CMK (cell line): ENCODE measurements at regions not wholly inside any gene's neighbourhood (a gene's known extent, or its start where the extent isn't known, plus 50 kb on each side); places are given as distances from the start of the nearest gene placed in this dataset.

Experiments used
- DNase-seq: peaks from one replicate; pipeline ENCODE4 v3.0.0-alpha.2; 2010; ENCODE audit warnings: low read depth

DNA sequence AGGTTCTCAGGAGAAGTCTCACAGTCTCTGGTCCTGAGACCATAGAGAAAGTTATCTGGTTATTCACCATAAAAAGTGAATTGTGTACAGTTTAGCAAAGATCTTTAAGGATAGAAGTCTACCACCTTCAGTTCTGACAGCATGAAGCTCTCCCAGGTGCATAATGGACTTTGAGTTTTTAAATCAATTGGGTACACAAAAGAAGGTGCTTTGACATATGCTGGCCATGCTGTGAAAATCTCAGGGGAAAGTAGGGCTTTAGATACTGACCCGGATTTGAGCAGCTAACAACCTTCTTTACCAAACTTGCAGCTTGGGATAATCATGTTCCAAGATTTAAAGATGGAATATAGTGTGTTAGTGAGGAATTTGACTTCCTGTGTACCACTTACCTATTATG, 264.2 kb downstream of the ZSWIM6 start:
- no peak for DNase-seq

DNA sequence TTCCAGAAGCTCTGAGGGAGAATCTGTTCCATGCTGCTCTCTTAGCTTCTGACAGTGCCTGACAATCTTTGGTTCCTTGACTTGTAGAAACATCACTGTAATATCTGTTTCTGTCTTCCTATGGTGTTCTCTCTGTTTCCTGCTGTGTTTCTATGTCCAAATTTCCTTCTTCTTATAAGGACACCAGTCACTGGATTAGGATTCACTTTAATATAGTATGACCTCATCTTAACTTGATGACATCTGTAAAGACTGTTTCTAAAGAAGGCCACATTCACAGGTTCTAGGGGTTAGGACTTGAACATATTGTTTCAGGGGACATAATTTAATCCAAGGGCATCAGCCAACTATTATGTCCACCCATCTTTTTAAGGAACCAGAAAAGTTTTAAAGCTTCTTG, 265.6 kb downstream of the ZSWIM6 start:
- DNase-seq, result no peak

DNA sequence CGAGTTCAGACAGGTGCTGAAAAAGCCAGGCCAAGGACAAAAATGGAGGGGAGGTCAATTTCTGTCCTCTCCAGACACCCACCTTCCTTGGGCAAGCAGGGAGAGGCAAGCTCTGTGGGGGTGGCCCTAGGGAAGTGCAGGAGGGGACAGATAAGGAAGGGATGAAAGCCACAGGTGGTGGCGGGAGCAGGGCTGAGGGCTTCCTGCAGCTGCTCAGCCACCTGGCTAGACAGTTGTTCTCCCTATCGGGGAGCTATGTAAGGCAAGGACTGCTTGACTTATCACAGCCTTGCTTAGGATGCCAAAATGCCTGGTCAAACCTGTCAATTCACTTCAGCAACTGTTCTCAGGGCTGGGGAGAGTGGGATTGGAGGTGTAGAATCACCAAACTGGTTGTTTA, 266.1 kb downstream of the ZSWIM6 start:
- no peak for DNase-seq

DNA sequence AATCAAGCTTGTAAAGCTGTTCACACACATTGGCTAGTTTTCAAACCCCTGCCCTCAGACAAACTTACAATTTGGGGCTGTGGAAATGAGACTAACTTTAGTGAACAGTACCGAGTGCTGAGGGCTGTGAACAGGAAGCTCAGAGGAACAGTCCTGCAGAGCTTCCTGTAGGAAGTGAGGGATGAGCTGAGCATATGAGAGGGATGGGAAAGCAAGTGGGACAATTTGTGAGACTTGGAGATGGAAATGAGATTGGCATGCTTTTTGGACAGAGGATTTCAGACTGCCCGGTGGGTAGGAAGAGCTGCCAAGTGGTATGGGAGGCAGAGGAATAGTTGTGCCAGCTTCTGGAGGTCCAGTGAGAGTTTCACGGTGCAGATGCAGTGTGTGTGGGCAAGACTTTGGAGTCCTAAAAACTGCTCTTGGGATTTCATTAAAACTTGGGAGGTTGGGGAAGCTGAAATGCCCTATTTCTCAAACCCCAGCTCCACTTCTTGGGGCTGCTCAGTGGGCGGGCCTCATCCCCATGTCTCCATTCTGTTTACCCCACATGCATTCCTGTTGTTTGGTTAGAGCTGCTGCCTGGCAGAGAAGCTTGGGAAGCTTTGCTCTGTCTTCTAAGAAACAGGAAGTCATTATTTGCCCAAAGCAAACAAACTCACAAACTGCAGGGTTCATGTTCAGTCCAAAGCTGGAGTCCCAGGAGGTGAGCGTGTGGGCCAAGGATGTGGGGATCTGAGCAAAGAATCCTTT, 267.5 kb downstream of the ZSWIM6 start:
- no peak for DNase-seq

DNA sequence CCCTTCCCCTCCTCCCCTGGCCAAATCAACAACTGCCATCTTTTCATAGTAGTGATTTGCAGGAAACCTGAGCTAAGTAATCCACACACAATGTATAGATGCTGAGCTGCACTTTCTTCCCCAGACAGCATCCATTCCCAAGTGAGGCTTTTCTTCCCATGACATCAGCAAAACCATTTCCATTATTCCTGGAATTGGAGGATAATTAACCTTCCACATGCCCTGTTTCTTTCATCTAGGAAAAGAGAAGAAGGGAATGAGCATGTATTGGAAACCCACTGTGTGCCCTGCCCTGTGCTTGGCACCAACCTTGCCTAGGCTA, 268.0 kb downstream of the ZSWIM6 start:
- no peak for DNase-seq

DNA sequence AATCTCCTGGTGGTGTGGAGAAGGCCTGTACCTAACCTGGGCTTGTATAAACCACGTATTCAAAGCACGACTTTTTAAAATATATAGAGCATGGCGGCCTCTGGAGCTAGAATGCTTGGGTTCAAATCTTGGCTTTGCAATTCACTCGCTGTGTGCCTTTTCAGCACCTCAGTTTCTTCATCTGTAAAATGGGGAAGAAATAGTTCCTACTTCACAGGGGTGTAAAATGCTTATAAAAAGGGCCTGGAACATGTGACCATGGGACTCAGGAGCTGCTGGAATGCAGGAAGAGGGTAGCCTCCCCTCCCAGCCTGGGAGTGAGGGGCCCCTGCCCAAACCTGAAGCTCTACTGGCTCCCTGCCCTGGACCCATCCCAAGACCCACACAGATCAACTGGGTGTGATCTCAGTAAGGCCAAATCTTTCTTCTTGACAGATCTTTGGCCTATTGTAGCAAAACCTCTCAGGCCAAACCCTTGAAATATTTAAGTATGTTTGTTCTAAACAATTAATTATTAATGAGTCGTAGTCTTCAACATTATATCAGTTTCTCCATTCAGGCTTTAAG, 269.0 kb downstream of the ZSWIM6 start:
- DNase-seq, result no peak

DNA sequence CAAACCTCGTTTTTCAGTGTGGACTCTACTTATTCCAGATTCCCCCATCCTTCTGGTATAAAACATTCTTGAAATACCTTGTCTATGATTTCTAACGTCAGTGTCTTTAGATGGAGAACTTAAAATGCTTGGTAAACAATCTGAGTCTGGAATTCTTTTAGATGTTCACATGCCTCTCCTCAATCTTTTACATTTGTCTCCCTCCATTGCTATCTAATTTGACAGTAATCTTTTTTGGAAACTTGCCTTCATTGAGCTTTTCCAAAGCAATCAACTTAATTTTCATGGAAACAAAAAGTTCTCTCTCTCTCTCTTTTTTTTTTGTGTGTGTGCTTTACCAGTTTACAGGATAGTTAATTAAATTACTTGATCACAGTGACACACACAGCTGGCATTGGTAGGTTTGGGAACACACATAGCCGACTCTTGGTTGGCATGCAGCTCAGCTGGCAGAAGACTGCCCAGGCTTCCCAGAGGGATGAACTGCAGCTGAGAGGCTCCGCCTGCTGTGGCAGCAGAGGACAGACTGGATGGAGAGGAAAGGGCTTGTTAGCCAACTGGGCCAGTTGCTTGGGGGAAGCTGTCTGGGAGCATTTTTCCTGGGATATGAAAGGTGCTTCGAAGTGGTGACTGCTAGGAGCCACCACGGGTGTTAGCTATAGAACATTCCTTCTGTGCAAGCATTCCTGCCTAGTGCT, 271.3 kb downstream of the ZSWIM6 start:
- DNase-seq, result no peak

DNA sequence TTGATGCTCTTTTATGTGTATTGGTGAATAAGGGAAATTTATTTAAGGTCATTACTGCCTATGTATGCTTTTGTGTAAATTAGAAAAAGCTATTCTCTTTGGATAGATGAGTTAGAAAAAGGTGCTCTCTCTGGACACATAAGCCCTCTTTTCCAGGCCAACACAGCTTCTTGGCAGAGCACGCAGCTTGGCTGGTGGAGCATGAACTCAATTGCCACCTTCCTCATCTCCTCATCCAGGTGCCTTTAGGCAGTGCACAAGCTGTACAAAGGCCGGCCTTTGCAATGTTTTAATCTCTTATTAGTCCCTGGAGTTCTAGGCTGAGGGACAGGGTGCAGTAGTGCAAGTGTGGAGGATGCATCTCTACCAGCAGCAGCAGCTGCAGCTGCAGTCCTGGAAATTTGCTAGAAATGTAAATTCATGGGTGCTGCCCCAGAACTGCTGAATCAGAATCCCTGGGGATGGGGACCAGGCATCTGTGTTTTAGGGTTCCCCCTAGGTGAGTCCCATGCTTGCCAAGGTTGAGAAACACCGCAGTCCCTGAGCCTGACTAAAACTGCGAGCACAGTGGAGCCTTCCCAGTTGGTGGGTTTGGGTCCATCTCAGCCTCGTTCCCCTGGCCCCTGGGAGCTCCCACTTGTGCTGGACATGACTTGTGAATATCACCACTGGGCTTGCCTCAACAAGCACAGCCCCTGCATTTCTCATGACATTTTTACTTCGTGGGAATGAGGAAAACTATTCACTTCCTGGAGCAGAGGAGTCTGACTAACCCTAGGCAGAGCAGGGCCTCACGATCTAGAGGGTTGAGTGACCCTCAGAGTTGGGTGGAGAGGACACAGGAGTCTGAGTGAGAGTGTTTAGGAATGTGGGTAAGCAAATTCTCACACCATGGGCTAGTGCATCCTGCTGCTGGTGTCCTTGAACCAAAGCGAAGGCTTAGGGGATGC, 272.3 kb downstream of the ZSWIM6 start:
- no peak for DNase-seq

DNA sequence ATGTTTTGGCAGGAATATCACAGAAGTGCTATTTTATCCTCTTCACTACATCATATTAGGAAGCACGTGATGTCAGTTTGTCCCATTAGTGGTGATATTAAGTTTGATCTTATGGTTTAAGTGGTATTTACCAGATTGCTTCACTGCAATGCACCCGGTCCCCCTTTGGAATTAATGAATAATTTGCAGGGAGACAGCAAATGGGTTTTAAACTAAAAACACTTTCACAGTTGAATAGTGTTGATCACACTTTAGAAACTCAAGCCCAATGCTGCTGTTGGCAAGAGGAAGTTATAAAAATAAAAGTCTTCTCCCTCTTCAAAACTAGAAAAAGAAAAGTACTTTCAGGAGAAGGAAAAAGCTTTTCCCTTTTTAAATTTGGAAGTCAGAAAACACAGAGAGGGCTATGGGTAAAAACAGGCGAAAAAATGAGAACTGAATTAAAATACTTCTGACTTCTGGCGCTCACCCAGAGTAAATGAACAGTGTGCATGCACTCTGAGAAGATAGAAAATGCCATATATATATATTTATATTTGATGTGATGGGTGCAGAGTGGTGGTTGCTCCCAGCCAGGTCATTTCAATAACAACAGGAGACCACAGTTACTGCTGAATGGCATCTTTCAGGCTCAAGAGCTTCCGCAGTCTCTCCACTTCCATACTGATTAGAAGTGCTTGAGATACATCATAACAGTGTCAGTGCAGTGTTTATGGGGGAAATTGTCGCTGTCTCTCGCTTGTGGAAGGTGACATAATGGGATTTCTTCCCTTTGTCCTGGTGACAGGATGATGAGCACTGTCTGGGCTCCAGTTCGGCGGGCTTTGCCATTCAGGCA, 278.0 kb downstream of the ZSWIM6 start:
- no peak for DNase-seq

DNA sequence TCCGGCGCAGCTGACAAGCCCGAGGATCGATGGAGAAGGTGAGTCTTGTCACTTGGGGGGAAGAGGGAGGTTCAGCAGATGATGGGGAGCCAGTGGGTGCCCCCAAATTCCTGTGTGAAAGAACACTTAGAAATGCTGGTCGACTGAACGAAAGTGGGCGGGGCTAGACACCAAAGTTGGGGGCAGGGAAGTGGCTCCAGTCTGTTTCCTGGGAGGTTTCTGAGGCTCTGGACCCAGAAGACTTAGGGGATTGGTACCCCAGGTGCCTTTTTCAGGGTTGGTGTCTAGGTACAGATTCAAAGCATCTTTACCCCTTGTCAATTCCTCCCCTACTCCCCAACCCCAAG, 278.6 kb downstream of the ZSWIM6 start:
- DNase-seq, result no peak

DNA sequence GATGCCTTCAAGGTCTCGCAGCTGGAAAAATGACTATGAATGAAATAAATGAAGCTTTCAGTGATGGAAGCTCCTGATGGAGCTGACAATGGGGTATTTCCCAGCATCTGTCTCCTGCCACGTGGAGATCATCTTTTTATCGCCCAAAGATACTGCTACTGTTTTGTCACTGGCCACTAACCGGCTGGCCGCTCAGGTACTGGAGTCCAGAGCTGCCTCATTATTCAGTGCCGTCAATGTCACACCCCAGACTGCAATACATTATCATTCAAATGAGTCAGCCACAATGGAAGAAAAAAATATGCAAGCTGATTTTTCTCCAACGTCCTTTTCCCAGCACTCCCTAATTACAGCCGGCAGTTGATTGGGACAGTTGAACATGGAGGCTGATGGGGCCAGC, 280.4 kb downstream of the ZSWIM6 start:
- DNase-seq, result no peak

DNA sequence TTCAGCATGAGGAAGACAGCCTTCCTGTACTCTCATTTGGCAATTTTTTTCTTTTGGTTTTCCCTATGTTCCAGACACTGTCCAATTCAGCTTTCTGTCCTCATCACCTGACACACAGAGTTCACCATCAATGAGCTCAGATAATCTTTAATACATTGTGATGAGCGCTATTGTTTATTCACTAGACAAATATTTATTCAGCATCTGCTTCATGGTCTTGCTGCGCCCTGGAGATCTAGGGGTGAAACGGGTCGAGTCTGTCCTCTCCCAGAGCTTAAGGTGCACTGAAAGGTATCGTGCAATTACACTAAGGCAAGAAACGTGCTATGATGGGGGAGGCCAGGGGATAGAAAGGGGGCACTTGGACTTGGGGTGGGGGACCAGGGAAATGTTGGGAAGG, 281.6 kb downstream of the ZSWIM6 start:
- DNase-seq, result no peak

DNA sequence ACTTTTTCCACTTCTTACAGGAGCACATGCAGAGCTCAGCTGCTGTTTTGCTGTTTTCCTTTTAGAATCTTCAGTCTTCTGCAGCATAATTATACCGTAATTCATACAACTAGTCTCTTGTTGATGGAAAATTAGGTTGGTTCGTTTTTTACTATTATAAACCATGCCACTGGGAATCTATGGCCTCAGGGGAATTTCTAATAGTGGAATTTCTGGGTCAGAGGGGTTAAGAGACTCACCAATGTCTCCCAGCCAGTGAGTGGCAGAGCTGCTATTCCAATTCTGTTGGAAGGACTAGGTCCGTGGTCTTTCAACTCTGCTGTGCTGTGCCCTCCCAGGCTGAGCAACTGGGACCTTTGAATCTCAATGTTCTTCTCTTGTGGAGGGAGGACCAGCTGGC, 282.5 kb downstream of the ZSWIM6 start:
- DNase-seq, result no peak

DNA sequence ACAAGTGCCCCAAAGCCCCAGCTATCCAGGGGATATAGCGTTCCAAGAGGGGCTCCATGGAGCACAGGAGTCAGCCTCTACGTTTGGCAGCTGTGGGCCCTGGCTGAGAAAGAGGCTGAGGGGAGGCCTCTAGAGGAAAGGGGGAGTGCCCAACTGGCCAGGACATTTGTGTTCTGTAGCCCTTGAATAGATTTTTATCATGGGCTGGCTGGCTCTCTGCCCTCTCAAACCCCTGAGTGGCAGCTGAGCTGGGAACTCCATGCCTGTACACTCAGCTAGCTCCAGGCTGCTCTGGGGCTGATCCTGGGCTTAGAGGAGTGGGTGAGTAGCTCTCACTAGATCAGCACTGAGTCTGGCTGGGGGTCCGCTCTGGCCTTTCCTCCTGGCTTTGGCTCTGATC, 285.0 kb downstream of the ZSWIM6 start:
- DNase-seq, result no peak

DNA sequence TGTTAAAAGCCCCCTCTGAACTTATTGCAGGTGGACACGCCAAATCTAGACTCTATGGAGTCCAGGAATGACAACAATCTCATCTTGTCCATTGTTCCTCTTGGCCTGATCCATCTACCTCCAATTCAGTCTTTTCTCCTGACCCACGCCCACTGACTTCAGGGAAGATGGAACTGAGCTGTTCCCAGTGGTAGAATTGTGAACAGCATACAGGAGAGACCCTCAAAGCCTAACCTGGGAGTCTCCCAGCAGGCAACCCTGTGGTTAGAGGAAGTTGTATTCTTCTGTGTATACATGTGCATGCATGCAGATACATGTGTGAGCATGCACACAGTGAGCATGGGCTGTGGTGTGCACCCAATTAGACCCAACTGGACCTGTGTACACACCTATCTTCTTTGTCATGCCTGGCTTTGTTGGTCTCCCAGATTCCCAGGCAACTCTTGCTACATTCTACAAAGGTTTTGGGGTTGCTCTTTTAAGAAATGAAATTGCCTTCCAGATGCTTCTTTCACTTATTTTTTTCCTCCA, 286.0 kb downstream of the ZSWIM6 start:
- no peak for DNase-seq

DNA sequence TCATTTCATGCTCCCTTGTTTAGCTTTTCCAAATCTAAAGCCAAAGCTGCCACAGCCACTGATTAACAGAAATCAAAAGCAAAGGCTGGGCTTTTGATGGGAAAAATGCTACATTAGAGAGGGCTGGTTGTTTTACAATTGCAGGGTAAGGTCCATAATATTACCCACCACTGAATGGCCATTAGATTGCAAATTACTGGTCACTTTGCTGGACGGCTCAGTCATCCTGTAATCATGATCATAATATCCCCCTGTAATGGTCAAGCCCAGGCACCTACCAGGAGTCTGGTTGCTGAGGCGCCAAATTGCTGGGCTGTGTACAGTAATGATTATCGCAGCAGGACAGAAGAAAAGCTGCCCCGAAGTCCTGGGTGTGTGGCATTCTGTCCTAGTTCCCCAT, 286.5 kb downstream of the ZSWIM6 start:
- DNase-seq, result no peak

DNA sequence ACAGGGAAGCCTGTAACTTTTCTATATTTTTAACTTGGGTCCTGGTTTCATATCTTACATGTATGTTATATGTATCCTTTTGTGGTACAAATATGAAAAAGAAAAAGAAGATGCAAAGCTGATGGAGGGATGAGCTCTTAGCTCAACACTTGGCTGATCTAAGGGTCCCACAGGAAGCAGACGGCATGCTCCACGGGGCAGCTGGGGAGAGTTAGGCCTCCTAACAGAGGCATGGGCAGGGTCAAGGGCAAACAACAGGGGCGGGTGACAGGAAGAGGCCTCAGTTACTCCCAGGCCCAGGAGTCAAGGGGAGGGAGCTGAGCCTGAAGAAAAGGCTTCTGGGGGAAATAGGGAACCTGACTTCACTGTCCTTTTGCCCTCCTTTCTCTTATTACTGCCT, 287.2 kb downstream of the ZSWIM6 start:
- DNase-seq, result no peak

DNA sequence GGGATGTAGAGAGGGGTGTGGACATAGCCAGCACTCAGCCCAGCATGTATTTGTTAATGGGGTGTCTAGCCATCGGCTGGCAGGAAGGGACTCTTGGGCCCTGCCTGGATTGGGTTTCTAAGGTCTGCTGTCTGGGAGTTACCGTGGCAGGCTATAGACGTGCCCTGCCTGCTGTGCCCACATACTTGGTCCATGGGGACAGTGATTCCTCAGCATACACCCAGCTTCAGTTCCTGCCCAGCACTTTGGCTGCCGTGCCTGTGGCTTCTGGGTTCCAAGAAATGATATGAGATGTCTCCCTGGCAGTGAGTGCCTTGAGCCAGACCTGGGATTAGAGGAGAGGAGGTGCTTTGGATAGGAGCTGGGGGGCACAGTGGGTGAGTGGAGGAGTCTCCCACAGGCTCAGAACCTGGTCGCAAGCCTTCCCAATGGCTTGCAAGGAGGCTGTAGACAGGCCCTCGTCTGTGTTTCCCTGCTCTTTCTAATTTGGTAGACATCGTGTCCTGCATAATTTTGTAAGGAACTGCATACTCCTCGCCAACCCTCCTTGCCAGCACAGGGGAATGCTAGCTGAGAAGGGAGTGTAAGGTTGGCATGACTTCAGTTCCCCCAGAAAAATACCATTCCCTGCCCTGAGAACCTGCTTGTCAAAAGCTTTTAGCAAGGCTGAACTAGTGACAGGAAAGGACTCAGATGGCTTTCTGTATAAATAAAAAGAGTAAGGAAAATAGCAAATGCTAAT, 287.9 kb downstream of the ZSWIM6 start:
- DNase-seq, result no peak

DNA sequence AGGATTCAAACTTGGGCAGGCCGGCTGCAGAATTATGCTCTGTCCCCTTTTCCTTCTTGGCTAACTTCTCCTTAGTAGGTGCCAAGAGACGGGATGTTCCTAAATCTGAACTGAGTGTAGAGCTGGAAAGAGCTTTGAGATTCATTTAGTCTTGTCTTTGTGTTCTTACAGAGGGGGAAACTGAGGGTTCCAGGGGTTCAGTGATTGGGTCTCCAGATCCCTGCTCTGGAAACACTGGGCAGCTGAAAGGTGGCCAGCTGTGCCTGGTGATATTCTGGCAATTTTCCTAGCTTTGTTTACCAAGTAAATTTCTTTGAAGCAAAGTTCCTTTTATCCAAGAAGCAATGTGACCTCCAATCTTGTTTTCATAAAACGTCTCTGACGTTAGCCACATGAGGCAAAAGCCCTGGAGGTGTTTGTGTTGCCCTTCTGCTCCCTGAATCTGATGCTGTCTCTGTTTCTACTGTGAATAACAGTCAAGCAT, 288.7 kb downstream of the ZSWIM6 start:
- no peak for DNase-seq

DNA sequence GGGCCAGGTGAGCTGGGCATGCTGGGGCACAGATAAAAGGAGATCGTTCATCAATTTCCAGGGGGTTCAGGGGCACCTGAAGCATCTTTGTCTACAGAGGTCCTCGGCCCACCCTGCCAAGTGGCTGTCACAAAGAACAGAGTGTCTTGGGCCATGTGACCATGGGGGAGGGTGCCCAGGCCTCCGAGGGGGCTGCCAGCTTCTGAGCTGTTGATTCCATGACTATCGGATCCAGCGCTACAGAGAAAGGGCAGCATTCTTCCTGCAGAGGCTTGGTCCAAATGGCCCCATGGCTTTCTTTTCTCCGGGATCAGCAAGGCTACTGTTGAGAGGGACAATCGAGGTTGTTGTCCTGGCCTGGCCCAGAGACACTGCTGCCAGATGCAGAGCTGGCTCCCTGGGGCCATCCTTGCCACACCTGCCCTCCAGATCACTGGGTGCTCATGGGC, 289.2 kb downstream of the ZSWIM6 start:
- DNase-seq, result no peak

DNA sequence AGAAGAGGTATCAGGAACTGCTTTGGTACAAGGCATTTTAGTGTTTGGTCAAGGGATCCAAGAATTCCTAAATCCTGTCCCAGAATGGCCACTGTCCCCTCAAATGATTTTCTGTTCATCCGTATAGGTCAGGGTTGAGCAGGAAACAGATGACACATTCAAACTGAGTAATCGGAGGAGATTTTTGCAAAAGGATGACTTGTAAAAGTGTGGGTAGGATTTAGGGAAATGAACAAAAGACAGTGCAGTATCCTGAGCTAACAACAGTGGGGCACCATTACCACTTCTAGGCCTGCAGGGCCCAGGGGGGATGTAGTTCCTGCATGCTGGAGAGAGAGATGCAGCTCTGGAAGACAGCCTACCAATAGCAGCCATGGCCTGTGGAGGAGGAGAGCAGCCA, 290.1 kb downstream of the ZSWIM6 start:
- no peak for DNase-seq
